ENCODE measurements at regions not wholly inside any gene's neighbourhood (a gene's known extent, or its start where the extent isn't known, plus 50 kb on each side); places are given as distances from the start of the nearest gene placed in this dataset.

DNA sequence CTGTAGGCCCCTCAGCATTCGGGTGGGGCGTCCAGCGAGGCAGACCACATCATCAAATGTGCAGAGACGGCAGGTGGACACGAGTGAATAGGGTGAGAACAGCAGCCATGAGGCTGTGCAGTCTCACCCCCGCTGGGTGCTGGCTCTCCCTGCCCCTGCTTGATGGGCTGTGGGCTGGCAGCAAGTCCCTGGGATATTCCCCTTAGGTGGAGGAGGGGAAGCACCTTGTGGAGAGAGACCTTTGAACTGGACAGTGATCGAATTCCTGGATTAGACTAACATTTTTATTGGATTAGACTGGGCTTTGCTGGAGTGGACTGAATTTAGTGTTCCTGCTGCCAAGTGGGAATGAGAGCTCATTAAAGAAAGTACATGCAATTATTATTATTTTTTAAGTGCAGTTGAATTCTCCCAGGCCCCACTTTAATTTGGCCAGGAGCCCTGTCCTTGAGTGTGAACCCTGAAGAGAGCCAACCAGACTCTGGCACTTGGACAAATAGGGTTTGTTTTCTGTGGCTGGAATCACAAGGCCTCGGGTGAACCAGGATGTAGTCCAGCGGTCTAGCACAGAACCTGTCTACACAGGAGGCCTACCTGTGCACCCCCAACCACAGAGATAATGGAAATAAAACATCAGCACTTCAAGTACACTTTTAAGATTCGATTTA, 193.1 kb downstream of the ABHD5 start:
- no peak for DNase-seq (ENCODE audit: low read depth)
- H3K4me3 ChIP-seq (ENCODE audit: low read depth, low read length) = no peak overlapping the region

DNA sequence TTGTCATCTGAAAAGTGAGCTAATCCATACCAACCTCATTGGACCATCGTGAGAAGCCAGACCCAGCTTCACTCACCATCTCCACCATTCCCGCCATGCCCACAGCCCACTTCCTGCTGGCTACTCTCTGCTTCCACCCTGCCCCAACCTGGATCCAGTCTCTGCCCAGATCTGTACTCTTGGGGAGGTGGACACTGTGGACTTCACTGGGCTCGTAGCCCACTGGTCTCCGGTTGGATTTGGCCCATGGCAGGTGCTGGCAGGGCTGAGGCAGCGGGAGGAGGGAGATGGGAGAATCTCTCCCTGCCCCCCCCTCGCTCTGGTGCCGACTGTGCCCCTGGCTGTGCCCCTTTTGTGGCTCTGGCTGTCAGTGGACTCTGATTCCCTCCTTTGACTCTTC, 193.8 kb downstream of the ABHD5 start:
- no peak for DNase-seq (ENCODE audit: low read depth)
- no peak overlapping the region for H3K4me3 ChIP-seq (ENCODE audit: low read depth, low read length)

DNA sequence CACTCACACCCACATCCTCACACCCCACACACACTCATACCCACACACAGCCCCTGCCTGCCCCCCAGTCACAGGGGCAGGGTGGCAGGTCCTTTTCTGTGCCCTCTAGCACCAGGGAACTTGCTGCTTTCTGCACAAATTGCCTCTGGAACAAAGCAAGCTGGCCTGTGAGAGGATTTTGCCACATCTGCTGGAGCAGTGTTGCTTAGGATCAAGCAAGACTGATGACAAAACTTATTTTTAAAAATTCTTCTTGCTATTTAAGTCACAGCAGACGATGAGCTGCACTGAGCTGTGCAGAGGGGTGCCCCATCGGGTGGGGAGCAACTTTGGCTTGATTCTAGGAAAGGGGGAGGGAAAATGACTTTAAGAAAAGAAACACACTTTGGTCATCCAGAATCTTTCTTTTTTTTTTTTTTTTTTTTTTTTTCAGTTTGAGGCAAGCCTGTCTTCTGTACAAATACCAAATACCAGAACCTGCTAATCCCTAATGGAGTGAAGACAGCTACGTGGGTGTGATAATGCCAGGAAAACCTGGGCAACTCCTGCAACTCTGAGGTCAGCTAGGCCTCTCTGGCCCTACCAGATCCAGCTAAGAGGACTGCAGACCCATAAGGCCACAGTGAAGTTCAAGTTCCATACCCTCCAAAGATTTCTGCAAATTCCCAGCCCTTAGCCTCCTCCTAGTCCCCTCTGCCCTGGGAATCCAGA, 195.3 kb downstream of the ABHD5 start:
- no peak overlapping the region for H3K4me3 ChIP-seq (ENCODE audit: low read depth, low read length)
- DNase-seq (ENCODE audit: low read depth) = no peak

DNA sequence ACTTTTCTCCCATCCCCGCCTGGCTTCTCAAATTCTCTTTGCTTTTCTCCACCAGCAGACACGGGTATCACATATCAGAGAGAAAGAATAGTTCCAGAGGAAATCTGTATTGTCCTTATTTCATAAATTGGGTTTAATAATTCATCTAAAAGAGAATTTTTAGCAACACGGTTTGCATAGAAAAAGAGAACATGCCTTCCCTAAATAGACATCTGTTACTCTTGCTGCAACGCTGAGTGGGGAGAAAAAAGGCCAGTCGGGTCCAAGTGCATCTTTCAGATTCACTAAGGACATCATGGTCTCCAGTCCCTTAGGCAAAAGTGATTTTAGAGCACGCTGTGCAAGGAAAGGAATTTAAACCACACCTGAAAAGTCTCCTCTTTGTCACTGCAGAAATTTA, 201.3 kb downstream of the ABHD5 start:
- no peak overlapping the region for H3K4me3 ChIP-seq (ENCODE audit: low read depth, low read length)
- DNase-seq (ENCODE audit: low read depth) = no peak

DNA sequence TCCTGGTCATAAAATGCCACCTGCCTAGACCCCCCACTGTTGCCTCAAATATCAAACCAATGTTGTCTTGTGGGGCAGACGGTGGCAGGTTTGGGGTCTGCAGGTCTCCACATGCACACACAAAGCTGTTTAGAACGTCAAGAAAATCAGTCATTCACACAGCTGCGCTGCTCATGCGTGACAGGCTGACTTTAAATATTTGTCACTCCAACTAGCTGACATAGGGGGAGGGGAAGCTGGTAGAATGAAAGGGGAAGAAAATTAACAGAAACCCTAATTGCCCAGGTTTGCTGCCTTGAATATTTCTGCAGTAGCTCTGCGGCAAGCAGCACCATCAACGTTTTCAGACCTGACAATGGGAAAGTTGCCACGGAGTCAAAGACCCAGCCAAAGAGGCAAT, 201.8 kb downstream of the ABHD5 start:
- no peak for DNase-seq (ENCODE audit: low read depth)
- no peak overlapping the region for H3K4me3 ChIP-seq (ENCODE audit: low read depth, low read length)

DNA sequence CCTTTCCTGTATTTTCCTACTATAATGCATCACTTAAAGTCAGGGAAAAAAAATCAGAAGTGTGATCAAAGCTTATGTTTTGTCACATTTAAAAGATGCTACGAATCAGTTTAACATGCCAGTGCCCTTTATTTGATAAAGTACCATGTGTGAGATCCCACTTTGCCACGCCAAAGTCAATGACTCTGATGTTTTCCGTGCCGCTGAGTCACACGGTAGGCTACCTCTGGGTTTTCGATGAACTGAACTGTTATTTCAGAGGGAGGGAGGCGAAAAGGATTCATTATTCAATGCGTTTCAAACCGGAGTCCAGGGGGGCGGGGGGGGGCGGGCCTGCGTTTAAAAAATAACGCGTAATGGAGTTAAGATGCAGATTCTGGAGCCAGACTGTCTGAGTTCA, 203.0 kb downstream of the ABHD5 start:
- H3K4me3 ChIP-seq (ENCODE audit: low read depth, low read length) = peak overlapping the region; percentile 50
- DNase-seq (ENCODE audit: low read depth) = no peak

DNA sequence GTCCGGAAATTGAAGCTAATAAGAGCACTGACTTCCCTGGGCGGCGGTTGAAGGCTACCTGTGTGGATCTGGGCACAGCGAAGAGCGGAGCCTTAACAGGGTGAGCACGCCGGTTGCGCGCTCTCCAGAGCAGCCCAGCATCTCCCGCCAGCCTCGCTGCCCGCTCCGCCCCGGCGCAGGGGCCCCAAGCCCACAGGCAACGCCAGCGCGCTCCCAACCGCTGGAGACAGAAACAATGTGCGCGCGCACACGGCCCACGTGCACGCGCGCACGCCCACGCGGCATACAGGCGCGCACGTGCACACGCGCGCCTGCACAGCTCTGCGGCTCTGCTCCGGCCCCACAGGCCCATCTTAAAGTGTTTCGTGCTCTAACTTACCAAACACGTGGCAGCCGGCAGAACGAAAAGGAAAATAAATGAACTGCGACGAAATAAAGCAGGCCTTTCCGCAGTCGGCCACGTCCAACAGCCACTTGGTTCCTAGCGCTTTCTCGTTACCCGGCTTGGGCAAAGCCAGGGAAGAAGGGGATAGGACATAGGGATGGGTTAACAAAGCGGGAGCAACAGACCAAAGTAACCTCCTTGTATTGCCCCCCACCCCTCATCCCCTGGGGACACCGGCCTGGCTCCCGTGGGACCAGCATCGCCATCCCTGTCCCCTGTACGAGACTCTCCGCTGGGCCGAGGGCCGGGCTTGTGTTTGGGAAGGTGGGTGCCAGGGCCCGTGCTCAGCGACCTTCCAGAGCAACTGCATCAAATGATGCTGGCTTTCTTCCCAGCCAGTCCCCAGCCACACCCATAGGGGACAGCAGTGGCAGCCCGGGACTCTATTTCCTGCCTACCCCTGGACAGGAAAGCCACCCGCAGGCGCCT, 203.7 kb downstream of the ABHD5 start:
- peak overlapping the region; percentile 50 for H3K4me3 ChIP-seq (ENCODE audit: low read depth, low read length)
- DNase-seq (ENCODE audit: low read depth) = peak; percentile 60

DNA sequence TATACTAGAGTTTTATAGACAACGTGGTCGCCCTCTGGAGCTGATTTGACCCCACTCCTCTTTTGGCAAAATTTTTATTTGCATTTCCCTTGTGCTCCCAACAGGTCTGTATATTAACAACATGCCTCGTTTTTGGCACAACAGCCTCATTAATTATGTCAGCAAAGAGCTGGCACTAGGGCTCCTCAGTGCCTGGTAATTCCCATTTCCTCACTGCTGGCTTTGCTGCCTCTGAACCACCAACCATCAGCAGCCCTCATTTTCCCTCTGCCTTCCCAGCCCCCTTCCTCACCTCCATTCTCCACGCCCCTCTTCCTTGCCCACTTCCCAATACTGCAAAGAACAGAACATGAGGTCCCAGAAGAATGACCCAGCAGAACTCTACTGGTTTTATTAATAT, 204.8 kb downstream of the ABHD5 start:
- H3K4me3 ChIP-seq (ENCODE audit: low read depth, low read length) = no peak overlapping the region
- DNase-seq (ENCODE audit: low read depth) = no peak

DNA sequence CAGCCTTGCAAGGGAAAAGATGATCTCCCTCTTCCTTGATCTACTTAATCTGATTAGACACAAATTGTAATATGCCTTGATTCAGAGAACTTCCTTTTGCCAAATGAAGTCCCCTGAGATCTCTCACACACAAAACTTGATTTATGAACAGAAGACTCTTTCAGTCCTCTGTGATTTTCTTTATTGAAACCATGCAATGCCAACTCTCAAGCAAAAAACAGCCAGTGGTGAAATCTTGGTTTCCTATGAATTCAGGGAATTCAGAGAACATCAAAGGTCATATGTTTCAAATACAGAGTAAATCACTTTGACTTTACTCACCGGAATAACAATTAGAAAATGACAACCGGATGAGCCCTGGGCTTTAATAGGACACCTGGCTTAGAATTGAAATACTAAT, 211.7 kb downstream of the ABHD5 start:
- H3K4me3 ChIP-seq (ENCODE audit: low read depth, low read length) = no peak overlapping the region
- DNase-seq (ENCODE audit: low read depth) = no peak

DNA sequence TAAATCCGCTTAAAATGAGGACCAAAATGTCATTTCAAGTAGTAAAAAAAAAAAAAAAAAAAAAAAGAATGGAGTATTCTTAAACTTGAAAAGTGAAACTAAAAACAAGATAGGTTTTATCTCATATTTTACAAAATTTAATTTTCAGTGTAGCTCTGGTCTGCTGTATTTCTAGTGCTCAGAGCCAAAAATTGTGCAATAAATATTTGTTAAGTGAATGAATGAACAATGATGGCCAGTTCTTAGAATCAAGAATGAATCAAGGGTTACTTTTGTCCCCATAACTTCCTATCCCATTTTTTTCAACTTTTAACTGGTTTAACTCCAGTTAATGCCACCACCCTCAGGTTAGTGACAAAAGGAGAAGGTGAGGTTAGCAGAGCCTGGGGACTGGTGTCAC, 214.4 kb downstream of the ABHD5 start:
- no peak for DNase-seq (ENCODE audit: low read depth)
- no peak overlapping the region for H3K4me3 ChIP-seq (ENCODE audit: low read depth, low read length)

DNA sequence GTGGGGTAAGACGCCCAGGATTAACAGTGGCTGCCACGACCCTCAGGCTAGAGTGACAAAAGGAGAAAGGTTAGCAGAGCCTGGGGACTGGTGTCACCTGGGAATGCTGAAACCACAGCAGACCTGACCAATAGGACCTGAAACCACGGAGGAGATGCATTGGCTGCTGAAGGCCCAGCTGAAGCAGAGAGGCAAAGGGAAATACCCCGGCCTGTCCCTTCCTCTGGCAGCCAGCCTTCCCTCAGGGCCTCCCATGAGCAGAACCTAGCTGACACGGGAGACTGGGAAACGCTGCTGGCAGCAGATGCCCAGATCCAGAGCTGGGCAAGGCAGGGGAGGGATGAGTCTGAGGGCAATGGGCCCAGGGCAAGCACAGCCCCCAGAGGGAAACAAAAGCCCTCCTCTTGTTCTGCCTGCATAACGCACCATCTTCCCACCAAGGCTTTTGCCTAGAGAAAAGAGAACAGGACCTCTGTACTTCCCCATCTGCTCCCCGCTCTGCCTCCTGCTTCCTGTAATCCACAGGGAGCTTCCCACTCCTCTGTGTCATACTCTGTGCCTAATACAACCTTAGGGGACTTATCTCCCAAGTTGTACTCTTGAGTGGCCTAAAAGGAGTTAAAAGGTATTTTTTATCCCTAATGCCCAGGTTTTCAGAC, 216.2 kb downstream of the ABHD5 start:
- DNase-seq (ENCODE audit: low read depth) = no peak

DNA sequence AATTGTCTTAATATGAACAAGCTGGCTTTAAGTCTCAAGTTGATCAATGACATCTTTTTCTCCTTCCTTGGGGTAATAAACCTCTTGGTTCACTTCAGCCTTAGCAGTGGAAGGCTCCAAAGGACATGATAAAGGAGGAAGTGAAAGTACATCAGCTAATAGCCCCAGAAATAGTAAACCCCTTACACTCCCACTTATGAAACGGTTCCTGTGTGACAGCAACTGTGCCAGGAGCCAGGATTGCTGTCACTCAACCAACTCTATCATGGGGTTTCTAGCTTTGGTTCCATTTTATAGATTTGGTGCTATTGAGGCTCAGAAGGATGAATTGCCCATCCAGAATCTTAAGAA, 216.7 kb downstream of the ABHD5 start:
- H3K4me3 ChIP-seq (ENCODE audit: low read depth, low read length) = no peak overlapping the region
- DNase-seq (ENCODE audit: low read depth) = no peak

More for the DNA sequence above, 216.2 kb downstream of the ABHD5 start:
- no peak overlapping the region for H3K4me3 ChIP-seq (ENCODE audit: low read depth, low read length)

DNA sequence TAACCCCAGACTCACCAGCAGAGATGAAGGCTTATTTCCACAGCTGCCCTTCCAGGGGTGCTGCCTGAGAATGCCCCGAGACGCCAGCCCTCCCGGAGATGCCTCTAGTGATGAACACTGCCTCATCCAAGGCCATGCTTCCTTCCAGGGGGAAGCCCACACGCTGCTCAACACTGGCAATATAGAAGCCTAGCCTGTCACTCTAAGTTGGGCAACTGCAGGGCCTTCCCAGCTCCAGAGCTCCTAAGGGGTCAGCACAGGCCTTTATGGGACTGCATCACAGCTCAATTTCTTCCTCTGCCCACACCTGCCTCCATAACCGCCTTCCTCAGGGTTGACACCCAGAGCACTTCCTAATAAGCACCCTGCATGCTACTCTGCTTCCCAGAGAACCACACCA, 217.7 kb downstream of the ABHD5 start:
- H3K4me3 ChIP-seq (ENCODE audit: low read depth, low read length) = no peak overlapping the region
- no peak for DNase-seq (ENCODE audit: low read depth)

DNA sequence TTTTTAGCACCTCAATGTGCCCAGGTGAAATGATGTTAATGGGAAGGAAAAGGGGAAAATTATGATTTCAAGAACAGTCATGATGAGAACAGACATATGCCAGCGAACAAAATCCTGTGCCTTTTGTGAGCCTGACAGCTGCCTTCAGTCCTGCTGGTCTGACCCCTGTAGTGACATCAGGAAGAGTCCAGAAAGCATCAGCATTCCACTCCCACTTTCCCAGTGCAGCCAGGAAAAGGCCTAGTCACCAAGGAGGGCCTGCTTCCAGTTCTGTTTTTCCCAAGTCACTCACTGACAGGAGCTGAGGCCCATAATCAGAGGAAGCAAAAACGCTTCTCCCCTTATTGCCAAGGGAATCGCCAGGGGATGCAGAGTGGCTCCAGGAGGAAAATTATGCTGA, 218.4 kb downstream of the ABHD5 start:
- H3K4me3 ChIP-seq (ENCODE audit: low read depth, low read length) = no peak overlapping the region
- DNase-seq (ENCODE audit: low read depth) = no peak

DNA sequence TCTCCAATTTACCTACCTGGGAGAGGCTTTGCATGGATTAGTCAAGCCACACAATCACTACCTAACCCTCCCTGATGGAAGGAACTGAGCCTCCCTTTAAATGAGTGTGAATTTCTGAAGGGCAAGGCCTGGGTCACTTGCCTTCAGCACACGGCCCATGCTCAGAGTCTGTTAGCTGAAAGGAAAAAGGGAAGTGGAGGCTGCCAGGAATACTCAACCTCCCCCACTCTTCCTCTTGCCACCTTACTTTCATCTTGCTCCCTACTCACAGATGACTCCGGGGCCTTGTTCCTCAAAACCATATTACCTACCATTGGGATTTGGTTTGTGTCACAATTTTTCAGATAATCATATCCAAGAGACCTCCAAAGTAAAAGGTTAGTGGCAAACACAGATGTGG, 220.0 kb downstream of the ABHD5 start:
- no peak for DNase-seq (ENCODE audit: low read depth)
- no peak overlapping the region for H3K4me3 ChIP-seq (ENCODE audit: low read depth, low read length)

DNA sequence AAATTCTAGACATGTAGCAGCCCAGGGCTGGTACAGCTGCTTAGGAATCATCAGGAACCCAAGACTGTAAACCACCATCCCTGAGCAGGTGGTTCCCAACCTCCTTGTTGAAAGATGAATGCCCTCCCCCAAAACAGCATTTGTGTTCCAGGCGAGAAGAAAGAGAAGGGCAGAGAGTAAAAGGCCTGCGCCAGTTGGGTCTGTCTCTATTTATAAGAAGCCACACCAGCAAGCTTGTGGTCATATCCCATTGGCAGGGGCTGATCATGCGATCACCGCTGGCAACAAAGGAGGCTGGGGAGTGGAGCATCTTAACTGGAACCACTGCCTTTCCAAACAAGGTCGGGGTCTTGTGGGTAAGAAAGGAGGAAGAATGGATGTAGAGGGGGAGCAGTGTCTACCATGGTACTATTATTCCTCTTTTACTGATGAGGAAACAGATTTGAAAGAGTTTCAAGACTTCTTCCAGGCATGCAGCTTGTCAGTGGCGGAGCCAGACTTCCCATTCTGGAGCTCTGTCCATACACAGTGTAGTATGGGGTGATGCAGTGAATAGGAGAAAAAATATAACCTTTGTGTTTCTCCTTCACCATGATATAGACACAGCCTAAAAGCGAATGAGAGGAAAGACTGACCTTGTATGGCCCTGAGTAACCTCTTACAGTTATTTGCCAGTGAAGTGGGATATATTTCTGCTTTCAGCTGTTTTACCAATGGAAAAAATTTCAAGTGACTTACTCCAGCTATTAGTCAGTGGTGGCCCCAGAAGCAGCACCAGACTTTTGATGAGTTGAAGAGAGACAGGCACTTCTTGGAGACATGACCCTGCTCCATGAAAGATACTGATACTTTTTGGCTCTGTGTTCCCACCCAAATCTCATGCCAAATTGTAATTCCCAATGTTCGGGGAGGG, 222.6 kb downstream of the ABHD5 start:
- no peak for DNase-seq (ENCODE audit: low read depth)
- H3K4me3 ChIP-seq (ENCODE audit: low read depth, low read length) = no peak overlapping the region

DNA sequence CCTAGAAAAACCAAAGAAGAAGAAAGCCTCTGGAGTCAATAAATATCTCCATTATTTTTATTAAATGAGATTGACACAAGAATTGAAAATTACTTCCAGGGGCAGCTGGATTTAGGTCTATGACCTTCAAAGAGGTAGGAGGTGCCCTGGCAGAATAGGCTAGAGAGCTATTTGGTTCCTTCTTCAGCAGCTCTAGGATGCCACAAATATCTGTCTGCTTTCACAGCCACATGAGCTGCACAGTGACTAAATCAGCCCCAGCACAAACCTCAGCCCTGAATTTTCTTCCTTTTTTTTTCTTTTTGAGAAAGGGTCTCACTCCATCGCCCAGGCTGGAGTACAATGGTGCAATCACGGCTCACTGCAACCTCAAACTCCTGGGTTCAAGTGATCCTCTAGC, 223.5 kb downstream of the ABHD5 start:
- no peak for DNase-seq (ENCODE audit: low read depth)

DNA sequence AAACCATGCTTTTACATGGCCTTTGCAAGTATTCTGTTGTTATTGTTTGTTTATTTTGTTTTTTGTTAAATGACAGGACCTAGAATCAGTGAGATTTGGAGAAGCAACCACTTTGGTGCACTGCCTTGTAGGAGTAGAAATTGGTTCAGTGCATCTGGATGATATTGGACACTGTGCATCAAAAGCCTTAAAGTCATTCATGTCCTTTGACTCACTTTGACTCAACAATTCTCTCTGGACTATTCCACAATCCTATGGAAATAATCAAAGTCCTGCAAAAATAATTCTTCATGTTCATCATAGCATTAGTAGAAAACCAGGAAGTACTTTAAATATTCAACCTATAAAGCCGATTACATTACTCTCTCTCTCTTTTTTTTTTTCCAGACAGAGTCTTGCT, 224.8 kb downstream of the ABHD5 start:
- H3K4me3 ChIP-seq (ENCODE audit: low read depth, low read length) = no peak overlapping the region
- DNase-seq (ENCODE audit: low read depth) = no peak

More for the DNA sequence above, 223.5 kb downstream of the ABHD5 start:
- no peak overlapping the region for H3K4me3 ChIP-seq (ENCODE audit: low read depth, low read length)

DNA sequence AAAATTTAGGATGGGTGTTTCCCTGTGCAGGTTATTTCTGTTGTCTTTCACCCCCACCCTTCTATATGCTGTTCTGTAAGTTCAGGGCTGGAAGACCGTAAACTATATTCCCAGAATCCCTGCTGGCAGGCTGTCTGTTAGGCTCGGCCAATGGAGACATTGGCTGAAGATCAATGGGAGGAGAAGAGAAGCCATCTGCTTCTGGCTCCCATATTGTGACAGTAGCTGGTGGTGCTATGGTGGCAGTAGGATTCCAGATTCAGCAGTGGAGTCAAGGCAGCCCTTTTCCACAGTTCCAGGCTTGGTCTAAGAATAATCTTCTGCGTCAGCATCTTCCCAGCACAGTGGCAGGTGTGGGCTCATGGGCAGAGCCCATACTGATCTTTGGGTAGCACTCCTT, 226.6 kb downstream of the ABHD5 start:
- no peak overlapping the region for H3K4me3 ChIP-seq (ENCODE audit: low read depth, low read length)
- DNase-seq (ENCODE audit: low read depth) = no peak

Measured in skeletal muscle cell (primary cell).